ENCODE measurements at regions not wholly inside any gene's neighbourhood (a gene's known extent, or its start where the extent isn't known, plus 50 kb on each side); places are given as distances from the start of the nearest gene placed in this dataset.

DNA sequence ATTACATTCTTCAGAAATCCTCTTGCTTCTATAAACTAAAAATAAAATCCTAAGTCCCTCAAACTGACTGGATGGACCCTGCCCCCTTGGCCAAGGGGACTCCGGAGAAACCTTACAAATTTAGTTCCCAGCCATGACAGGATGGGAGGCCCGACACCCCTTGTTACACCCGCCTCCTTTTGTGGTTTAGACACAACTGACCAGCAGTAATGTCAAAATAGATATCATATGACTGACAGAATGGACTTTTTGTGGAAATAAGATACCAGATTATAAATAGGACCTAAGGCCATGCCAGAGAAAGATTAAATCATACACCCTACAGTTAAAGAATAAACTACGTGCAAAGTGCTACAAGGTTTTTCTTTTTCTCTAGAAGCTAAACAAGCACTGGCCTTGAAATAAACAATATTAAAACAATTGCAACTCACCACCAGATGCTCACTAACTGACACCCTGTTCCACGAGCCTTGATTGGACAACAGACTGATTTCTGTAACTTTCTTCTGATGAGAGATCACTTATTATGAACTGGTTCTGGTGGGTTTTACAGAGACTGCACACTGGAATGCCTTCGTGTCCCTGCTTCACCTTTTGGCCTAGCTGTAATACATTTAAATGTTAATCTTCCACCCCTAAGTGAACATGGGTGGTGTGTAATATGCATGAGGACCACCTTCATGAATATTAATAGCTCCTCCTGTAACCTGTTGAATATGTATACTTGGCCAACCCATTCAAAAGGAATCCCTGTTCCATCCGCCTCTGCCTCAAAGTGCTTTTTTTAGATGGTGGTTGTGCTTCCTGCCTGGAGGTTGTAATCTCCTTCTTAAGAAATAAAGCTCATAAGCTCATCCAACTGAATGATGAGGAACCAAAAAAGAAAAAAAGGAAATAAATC lies 99.6 kb downstream of the ODF2L start:
- no peak for TF ChIP-seq SUZ12 (IDR thresholded peaks at IDR 0.05)
- CTCF ChIA-PET: interaction anchor here (0.6 kb wide), 1 partner anchor 97 kb away, joined by 4 read pairs; no protein-coding TSS in a partner anchor
- POLR2A ChIA-PET: no interaction called here
- DNase-seq (ENCODE audit: extremely low spot score): no peak

- ChIA-PET CTCF (no interaction called here), POLR2A (no interaction called here)
- TF ChIP-seq BHLHE40 (IDR thresholded peaks at IDR 0.05; ENCODE audit: borderline replicate concordance) (no peak), L3MBTL2 (conservative IDR thresholded peaks at IDR 0.05) (no peak)
- no peak for DNase-seq (ENCODE audit: extremely low spot score)
These were observed 106.4 kb downstream of the ODF2L start for GRCh38 chr1:86289746-86290145.

DNA sequence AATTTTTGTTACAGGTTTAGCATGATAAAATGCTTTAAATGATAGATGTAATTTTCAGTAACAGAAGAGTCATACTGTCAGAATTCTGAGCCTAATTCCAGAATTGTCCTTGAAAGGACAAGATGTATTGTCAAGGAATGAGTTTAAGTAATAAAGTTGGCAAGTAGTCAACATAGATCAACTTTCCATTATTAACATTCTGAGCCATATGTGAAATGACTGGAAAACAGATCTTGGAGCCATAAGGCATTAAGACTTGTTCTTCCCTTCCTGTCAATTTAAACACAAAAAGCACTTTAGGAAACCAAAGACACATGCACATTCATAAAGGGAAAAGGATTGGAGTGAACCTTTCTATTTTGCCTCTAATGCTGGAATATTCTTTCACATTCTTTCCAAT lies 107.0 kb downstream of the ODF2L start:
- ChIA-PET CTCF (no interaction called here), POLR2A (no interaction called here)
- DNase-seq (ENCODE audit: extremely low spot score): no peak
- TF ChIP-seq, protein P1, sequence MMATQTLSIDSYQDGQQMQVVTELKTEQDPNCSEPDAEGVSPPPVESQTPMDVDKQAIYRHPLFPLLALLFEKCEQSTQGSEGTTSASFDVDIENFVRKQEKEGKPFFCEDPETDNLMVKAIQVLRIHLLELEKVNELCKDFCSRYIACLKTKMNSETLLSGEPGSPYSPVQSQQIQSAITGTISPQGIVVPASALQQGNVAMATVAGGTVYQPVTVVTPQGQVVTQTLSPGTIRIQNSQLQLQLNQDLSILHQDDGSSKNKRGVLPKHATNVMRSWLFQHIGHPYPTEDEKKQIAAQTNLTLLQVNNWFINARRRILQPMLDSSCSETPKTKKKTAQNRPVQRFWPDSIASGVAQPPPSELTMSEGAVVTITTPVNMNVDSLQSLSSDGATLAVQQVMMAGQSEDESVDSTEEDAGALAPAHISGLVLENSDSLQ (IDR thresholded peaks at IDR 0.05): no peak
- TF ChIP-seq FOXM1 (IDR thresholded peaks at IDR 0.05; ENCODE audit: borderline replicate concordance): no peak
- no peak for TF ChIP-seq HDGF (IDR thresholded peaks at IDR 0.05; ENCODE audit: borderline replicate concordance)
- no peak for TF ChIP-seq FOXA1 (IDR thresholded peaks at IDR 0.05)
- no peak for TF ChIP-seq ELF4 (IDR thresholded peaks at IDR 0.05)
- no peak for TF ChIP-seq FOXK2 (IDR thresholded peaks at IDR 0.05)
- TF ChIP-seq ARNT (IDR thresholded peaks at IDR 0.05): no peak

DNA sequence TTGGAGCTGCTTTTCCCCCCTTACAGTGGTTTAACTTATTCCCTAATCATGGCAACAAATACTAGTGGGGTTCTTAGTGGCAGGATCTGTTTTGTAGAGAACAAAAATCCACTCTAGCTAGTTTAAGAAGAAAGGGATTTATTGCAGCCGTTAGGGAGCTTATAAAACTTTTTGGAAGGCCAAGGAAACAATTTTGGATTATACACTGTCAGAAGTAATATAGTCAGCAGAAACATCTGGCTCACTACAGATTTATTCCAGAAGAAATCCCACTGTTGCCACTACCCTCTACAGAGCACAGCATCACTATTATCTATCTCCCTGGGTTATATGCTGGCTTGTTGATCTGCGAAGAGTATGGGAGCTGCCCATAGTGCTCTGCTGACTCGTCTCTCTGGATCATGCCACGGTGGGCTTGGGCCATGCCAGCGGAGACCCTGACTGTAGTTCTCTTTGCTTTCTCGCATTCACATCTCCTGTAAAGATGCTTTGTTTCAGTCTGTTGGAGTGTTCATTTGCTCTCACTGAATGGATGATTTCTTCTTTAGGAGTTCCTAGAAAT lies 107.5 kb downstream of the ODF2L start:
- no peak for DNase-seq (ENCODE audit: extremely low spot score)
- POLR2A ChIA-PET: no interaction called here
- CTCF ChIA-PET: no interaction called here
- TF ChIP-seq CTBP1 (IDR thresholded peaks at IDR 0.05; ENCODE audit: borderline replicate concordance): no peak
- TF ChIP-seq ARNT (IDR thresholded peaks at IDR 0.05): no peak
- TF ChIP-seq FOXK2 (IDR thresholded peaks at IDR 0.05): no peak
- no peak for TF ChIP-seq HDGF (IDR thresholded peaks at IDR 0.05; ENCODE audit: borderline replicate concordance)
- no peak for TF ChIP-seq LEF1 (IDR thresholded peaks at IDR 0.05; ENCODE audit: borderline replicate concordance)
- TF ChIP-seq NFRKB (IDR thresholded peaks at IDR 0.05): no peak
- TF ChIP-seq, protein P1 (IDR thresholded peaks at IDR 0.05): no peak
- TF ChIP-seq FOXM1 (IDR thresholded peaks at IDR 0.05; ENCODE audit: borderline replicate concordance): no peak
- TF ChIP-seq BHLHE40 (IDR thresholded peaks at IDR 0.05; ENCODE audit: borderline replicate concordance): no peak
- TF ChIP-seq FOXA1 (IDR thresholded peaks at IDR 0.05): no peak
- no peak for TF ChIP-seq SUZ12 (IDR thresholded peaks at IDR 0.05)
- TF ChIP-seq L3MBTL2 (conservative IDR thresholded peaks at IDR 0.05): no peak
- no peak for TF ChIP-seq ELF4 (IDR thresholded peaks at IDR 0.05)

GRCh38 chr1:86285796-86286195 lies 110.3 kb downstream of the ODF2L start:
- ChIA-PET POLR2A (no interaction called here), CTCF (no interaction called here)
- no peak for TF ChIP-seq BHLHE40 (IDR thresholded peaks at IDR 0.05; ENCODE audit: borderline replicate concordance)
- TF ChIP-seq FOXM1 (IDR thresholded peaks at IDR 0.05; ENCODE audit: borderline replicate concordance): no peak
- TF ChIP-seq SP1 (IDR thresholded peaks at IDR 0.05): no peak
- TF ChIP-seq, protein P1 (IDR thresholded peaks at IDR 0.05): no peak
- no peak for TF ChIP-seq FOXK2 (IDR thresholded peaks at IDR 0.05)
- TF ChIP-seq ELF4 (IDR thresholded peaks at IDR 0.05): no peak
- TF ChIP-seq NFRKB (IDR thresholded peaks at IDR 0.05): no peak
- TF ChIP-seq TARDBP (IDR thresholded peaks at IDR 0.05): no peak
- TF ChIP-seq CTBP1 (IDR thresholded peaks at IDR 0.05; ENCODE audit: borderline replicate concordance): no peak
- no peak for TF ChIP-seq ARNT (IDR thresholded peaks at IDR 0.05)
- no peak for TF ChIP-seq FOXA1 (IDR thresholded peaks at IDR 0.05)
- no peak for TF ChIP-seq SUZ12 (IDR thresholded peaks at IDR 0.05)
- TF ChIP-seq ZNF384 (IDR thresholded peaks at IDR 0.05): no peak
- no peak for TF ChIP-seq L3MBTL2 (conservative IDR thresholded peaks at IDR 0.05)
- no peak for TF ChIP-seq LEF1 (IDR thresholded peaks at IDR 0.05; ENCODE audit: borderline replicate concordance)
- TF ChIP-seq HDGF (IDR thresholded peaks at IDR 0.05; ENCODE audit: borderline replicate concordance): no peak
- DNase-seq (ENCODE audit: extremely low spot score): no peak

- CTCF ChIA-PET: no interaction called here
- DNase-seq (ENCODE audit: extremely low spot score): no peak
- TF ChIP-seq FOXA1 (IDR thresholded peaks at IDR 0.05) (no peak), HDGF (IDR thresholded peaks at IDR 0.05; ENCODE audit: borderline replicate concordance) (no peak)
- POLR2A ChIA-PET: no interaction called here
These were observed 113.5 kb downstream of the ODF2L start for GRCh38 chr1:86282611-86283010.

- no peak for TF ChIP-seq ELF4 (IDR thresholded peaks at IDR 0.05)
- TF ChIP-seq FOXA1 (IDR thresholded peaks at IDR 0.05): no peak
- TF ChIP-seq SP1 (IDR thresholded peaks at IDR 0.05): no peak
- no peak for TF ChIP-seq HDGF (IDR thresholded peaks at IDR 0.05; ENCODE audit: borderline replicate concordance)
- TF ChIP-seq TARDBP (IDR thresholded peaks at IDR 0.05): no peak
- TF ChIP-seq CTBP1 (IDR thresholded peaks at IDR 0.05; ENCODE audit: borderline replicate concordance): no peak
- no peak for TF ChIP-seq LEF1 (IDR thresholded peaks at IDR 0.05; ENCODE audit: borderline replicate concordance)
- TF ChIP-seq ZNF384 (IDR thresholded peaks at IDR 0.05): no peak
- ChIA-PET POLR2A (no interaction called here), CTCF (no interaction called here)
- no peak for DNase-seq (ENCODE audit: extremely low spot score)
These were observed 118.2 kb downstream of the ODF2L start for GRCh38 chr1:86277936-86278335.

All from HEK293T (cell line).